Upper lobe of left lung (tissue), 4 donors: ENCODE measurements at regions not wholly inside any gene's neighbourhood (a gene's known extent, or its start where the extent isn't known, plus 50 kb on each side); places are given as distances from the start of the nearest gene placed in this dataset.

Experiments
- POLR2A ChIP-seq, 4 donors: fragments of 450-650 bp; IDR thresholded peaks; one replicate each; pipeline ENCODE4 v1.5.1; 2016 to 2017; ENCODE audit warnings: antibody characterized with exemption in 4 of 4, mild to moderate bottlenecking in 2 of 4
- POLR2AphosphoS5 ChIP-seq, 2 donors: sonication (generic); formaldehyde crosslinking; IDR thresholded peaks; one replicate each; pipeline ENCODE4 v1.5.1; 2017; ENCODE audit warnings: antibody characterized with exemption in 2 of 2
- TF ChIP-seq, protein P1 (sequence below), 6 experiments: fragments of 450-650 bp in 4 of 6; fragments of 200-600 bp in 2 of 6; sonication (generic) in 2 of 6; IDR thresholded peaks; one replicate each; pipeline ENCODE4 v1.5.1; 2016 to 2019; ENCODE audit warnings: antibody characterized with exemption in 6 of 6

DNA sequence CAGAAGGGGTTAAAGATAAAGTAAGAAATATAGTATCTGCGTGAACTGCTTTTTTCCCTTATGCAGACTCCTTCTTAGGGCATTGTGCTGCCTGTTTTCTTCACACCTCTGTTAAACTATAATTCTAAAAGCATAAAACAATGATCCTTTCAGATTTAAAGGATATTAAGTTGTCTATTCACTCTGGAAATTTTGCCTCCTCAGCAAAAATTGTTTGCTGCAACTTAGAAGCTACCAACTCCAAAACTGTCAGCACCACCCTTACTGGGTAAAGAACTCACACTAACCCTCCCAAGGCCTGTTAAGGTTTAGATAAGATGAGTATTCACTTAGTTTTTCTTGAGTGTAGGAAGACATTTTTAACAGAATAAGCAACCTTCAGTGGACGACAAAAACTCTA, 259.5 kb downstream of the KDM5D start:
- TF ChIP-seq, protein P1, sequence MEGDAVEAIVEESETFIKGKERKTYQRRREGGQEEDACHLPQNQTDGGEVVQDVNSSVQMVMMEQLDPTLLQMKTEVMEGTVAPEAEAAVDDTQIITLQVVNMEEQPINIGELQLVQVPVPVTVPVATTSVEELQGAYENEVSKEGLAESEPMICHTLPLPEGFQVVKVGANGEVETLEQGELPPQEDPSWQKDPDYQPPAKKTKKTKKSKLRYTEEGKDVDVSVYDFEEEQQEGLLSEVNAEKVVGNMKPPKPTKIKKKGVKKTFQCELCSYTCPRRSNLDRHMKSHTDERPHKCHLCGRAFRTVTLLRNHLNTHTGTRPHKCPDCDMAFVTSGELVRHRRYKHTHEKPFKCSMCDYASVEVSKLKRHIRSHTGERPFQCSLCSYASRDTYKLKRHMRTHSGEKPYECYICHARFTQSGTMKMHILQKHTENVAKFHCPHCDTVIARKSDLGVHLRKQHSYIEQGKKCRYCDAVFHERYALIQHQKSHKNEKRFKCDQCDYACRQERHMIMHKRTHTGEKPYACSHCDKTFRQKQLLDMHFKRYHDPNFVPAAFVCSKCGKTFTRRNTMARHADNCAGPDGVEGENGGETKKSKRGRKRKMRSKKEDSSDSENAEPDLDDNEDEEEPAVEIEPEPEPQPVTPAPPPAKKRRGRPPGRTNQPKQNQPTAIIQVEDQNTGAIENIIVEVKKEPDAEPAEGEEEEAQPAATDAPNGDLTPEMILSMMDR (IDR thresholded peaks at IDR 0.05): no peak
- TF ChIP-seq POLR2AphosphoS5 (IDR thresholded peaks at IDR 0.05) (no peak), POLR2A (IDR thresholded peaks at IDR 0.05) (no peak)
